ENCODE measurements at regions not wholly inside any gene's neighbourhood (a gene's known extent, or its start where the extent isn't known, plus 50 kb on each side); places are given as distances from the start of the nearest gene placed in this dataset.

DNA sequence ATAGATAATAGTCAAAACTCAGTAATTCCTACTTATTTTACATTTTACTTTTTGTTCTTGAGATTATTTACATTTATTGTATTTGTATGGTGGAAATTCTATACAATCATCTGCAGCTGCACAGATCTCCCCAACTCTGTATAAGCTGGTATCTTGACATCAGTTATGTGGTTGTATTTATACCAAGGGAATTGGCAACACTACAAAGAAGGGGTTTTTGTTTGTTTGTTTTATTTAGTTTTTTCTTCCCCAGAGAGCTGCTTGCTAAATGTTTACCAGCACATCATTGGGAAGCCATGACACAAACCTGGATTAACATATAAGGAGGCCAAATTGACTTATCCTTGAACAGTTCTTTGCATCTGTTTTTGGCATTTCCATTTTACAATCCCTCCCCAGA, 389.2 kb upstream of the KCNMB2 start:
- H3K4me1 ChIP-seq (ENCODE audit: control insufficient read depth, insufficient read depth, low read length, poor library complexity, severe bottlenecking) = no peaks in the 10 kb centered on the region
- no peaks in the 10 kb centered on the region for H3K9me3 ChIP-seq (ENCODE audit: control insufficient read depth, low read length)
- no peaks in the 10 kb centered on the region for H3K36me3 ChIP-seq (ENCODE audit: control insufficient read depth, insufficient read depth, low read length)
- H3K27ac ChIP-seq (ENCODE audit: insufficient read depth, low read length, poor library complexity, severe bottlenecking) = no peak overlapping the region
- no peak for DNase-seq
- no peak overlapping the region for H3K4me3 ChIP-seq (ENCODE audit: insufficient read depth, low read depth, low read length, poor library complexity, severe bottlenecking)
- no peaks in the 10 kb centered on the region for H3K27me3 ChIP-seq (replicated peaks; ENCODE audit: control insufficient read depth, insufficient read depth, low read length, poor library complexity, severe bottlenecking)

DNA sequence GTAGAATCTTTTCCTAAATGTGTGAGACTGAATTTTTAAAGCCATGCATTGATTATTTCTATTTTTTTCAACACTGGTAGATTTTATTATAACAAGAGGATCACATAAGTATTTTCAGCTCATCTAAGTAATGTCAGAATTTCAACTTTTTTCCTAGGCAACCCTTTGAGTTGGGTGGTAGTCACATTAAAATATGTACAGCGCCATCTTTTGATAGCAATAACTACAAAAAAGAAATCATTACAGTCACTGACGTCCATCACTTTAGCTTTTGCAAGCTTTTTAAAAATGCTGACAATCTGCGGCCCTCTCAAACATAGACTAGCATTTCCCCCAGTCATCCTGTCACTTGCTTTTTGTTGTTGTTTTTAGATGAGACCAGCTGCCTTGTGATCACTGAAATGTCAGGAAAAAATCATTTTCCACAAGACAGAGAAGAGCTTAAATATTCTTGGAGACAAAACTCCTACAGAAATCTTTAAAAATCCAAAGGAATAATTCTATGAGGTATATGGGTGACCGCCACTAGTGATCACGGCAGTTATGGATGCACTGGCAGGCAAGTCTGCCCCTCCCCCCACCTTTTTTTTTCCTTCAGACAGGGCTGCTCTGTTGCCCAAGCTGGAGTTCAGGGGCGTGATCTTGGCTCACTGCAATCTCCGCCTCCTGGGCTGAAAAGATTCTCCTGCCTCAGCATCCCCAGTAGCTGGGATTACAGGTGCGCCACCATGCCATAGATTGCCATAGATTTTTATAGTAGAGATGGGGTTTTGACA, 384.0 kb upstream of the KCNMB2 start:
- no peak for DNase-seq
- no peaks in the 10 kb centered on the region for H3K9me3 ChIP-seq (ENCODE audit: control insufficient read depth, low read length)
- no peak overlapping the region for H3K4me3 ChIP-seq (ENCODE audit: insufficient read depth, low read depth, low read length, poor library complexity, severe bottlenecking)
- H3K4me1 ChIP-seq (ENCODE audit: control insufficient read depth, insufficient read depth, low read length, poor library complexity, severe bottlenecking) = no peaks in the 10 kb centered on the region
- no peaks in the 10 kb centered on the region for H3K36me3 ChIP-seq (ENCODE audit: control insufficient read depth, insufficient read depth, low read length)
- H3K27me3 ChIP-seq (replicated peaks; ENCODE audit: control insufficient read depth, insufficient read depth, low read length, poor library complexity, severe bottlenecking) = no peaks in the 10 kb centered on the region
- no peak overlapping the region for H3K27ac ChIP-seq (ENCODE audit: insufficient read depth, low read length, poor library complexity, severe bottlenecking)

DNA sequence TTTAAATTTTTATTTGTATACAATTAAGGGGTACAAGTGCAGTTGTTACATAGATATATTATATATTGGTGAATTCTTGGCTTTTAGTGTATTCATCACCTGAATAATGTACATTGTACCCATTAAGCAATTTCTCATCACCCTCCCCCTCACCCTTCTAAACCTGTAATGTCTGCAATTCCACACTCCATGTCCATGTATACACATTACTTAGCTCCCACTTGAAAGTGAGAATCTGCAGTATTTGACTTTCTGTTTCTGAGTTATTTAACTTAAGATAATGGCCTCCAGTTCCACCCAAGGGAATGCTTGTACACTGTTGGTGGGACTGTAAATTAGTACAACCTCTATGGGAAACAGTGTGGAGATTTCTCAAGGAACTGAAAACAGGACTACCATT, 383.2 kb upstream of the KCNMB2 start:
- Histone ChIP-seq H3K9me3 (ENCODE audit: control insufficient read depth, low read length) (no peaks in the 10 kb centered on the region), H3K27me3 (replicated peaks; ENCODE audit: control insufficient read depth, insufficient read depth, low read length, poor library complexity, severe bottlenecking) (no peaks in the 10 kb centered on the region), H3K27ac (ENCODE audit: insufficient read depth, low read length, poor library complexity, severe bottlenecking) (no peak overlapping the region), H3K36me3 (ENCODE audit: control insufficient read depth, insufficient read depth, low read length) (no peaks in the 10 kb centered on the region), H3K4me3 (ENCODE audit: insufficient read depth, low read depth, low read length, poor library complexity, severe bottlenecking) (no peak overlapping the region), H3K4me1 (ENCODE audit: control insufficient read depth, insufficient read depth, low read length, poor library complexity, severe bottlenecking) (no peaks in the 10 kb centered on the region)
- no peak for DNase-seq

DNA sequence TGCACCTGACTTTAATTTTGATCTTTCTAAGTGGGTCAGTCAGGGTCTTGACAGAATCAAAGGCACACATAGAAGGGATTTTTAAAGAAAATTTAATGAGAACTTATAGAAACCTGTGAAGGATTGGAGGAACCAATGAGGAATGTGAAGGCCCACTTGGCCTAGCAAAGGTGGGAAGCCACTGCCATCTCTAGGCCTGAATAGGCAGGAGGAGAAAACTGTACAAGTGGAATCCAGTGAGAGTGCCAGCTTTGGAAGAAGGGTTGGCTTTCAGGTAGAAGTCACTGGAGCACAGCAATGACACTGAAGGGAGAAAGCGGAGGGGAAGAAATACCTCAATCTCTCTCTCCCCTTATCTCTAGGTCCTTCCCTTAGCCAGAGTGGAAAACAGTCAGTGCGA, 380.7 kb upstream of the KCNMB2 start:
- no peak overlapping the region for H3K4me3 ChIP-seq (ENCODE audit: insufficient read depth, low read depth, low read length, poor library complexity, severe bottlenecking)
- H3K27me3 ChIP-seq (replicated peaks; ENCODE audit: control insufficient read depth, insufficient read depth, low read length, poor library complexity, severe bottlenecking) = no peaks in the 10 kb centered on the region
- H3K4me1 ChIP-seq (ENCODE audit: control insufficient read depth, insufficient read depth, low read length, poor library complexity, severe bottlenecking) = no peaks in the 10 kb centered on the region
- no peak for DNase-seq
- no peak overlapping the region for H3K27ac ChIP-seq (ENCODE audit: insufficient read depth, low read length, poor library complexity, severe bottlenecking)
- no peaks in the 10 kb centered on the region for H3K9me3 ChIP-seq (ENCODE audit: control insufficient read depth, low read length)
- H3K36me3 ChIP-seq (ENCODE audit: control insufficient read depth, insufficient read depth, low read length) = no peaks in the 10 kb centered on the region

DNA sequence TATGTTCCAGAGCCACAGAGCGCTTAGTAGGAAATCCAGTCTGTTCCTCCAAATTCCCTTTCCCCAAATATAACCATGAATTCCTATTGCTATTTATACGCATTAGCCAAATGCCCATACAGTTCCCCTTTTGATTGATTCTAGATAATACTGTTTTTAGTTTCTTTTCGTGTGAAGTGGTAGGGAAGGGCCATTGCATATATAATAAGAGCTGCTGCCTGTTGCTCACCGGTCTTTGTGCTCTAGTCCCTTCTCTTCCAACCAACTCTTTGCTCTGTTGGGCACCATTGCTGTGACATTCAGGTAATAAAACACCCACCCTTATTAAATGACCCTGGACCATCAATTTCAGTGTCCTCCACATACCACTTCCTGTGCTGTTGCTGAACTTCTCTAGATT, 379.9 kb upstream of the KCNMB2 start:
- Histone ChIP-seq H3K36me3 (ENCODE audit: control insufficient read depth, insufficient read depth, low read length) (no peaks in the 10 kb centered on the region), H3K27me3 (replicated peaks; ENCODE audit: control insufficient read depth, insufficient read depth, low read length, poor library complexity, severe bottlenecking) (no peaks in the 10 kb centered on the region), H3K9me3 (ENCODE audit: control insufficient read depth, low read length) (no peaks in the 10 kb centered on the region), H3K27ac (ENCODE audit: insufficient read depth, low read length, poor library complexity, severe bottlenecking) (no peak overlapping the region), H3K4me1 (ENCODE audit: control insufficient read depth, insufficient read depth, low read length, poor library complexity, severe bottlenecking) (no peaks in the 10 kb centered on the region), H3K4me3 (ENCODE audit: insufficient read depth, low read depth, low read length, poor library complexity, severe bottlenecking) (no peak overlapping the region)
- no peak for DNase-seq

DNA sequence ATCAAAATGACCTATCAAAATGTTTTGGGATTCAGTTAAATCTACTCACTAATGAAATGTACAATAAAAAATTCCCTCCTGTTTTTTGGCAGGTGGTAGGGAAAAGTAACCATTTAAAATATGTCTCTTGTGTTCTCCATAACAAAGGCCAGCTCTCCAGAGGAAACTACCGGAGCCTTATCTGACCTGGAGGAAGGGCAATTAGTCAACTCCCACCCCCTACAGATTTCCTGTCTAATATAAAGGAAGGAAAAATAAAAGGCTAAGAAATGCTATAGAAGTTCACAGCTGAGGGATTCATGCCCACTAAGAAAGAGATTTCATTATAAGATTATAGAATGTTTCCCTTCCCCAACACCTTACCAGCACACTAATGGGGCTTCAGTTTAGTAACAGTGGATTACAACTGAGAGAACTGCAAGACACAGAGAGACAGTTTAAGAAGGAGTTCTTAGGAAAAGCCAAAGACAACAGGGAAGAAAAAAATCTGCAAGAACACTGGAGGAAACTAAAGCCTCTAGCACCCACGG, 376.5 kb upstream of the KCNMB2 start:
- no peaks in the 10 kb centered on the region for H3K27me3 ChIP-seq (replicated peaks; ENCODE audit: control insufficient read depth, insufficient read depth, low read length, poor library complexity, severe bottlenecking)
- no peak overlapping the region for H3K27ac ChIP-seq (ENCODE audit: insufficient read depth, low read length, poor library complexity, severe bottlenecking)
- H3K4me1 ChIP-seq (ENCODE audit: control insufficient read depth, insufficient read depth, low read length, poor library complexity, severe bottlenecking) = no peaks in the 10 kb centered on the region
- no peaks in the 10 kb centered on the region for H3K9me3 ChIP-seq (ENCODE audit: control insufficient read depth, low read length)
- H3K4me3 ChIP-seq (ENCODE audit: insufficient read depth, low read depth, low read length, poor library complexity, severe bottlenecking) = no peak overlapping the region
- DNase-seq = no peak
- H3K36me3 ChIP-seq (ENCODE audit: control insufficient read depth, insufficient read depth, low read length) = no peaks in the 10 kb centered on the region

DNA sequence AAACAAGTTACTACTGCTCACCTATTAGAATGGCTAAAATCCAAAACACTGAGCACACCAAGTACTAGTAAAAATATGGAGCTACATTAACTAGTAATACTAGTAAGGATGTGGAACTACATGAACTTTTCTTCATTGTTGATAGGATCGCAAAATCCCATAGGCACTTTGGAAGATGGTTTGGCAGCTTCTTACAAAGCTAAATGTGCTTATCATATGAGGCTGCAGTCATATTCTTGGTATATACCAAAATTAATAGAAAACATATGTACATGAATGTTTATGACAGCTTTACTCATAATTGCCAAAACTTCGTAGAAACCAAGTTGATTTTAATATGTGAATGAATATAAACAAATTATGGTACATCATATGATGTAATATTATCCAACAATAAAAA, 366.8 kb upstream of the KCNMB2 start:
- H3K27ac ChIP-seq (ENCODE audit: insufficient read depth, low read length, poor library complexity, severe bottlenecking) = no peak overlapping the region
- DNase-seq = no peak
- H3K27me3 ChIP-seq (replicated peaks; ENCODE audit: control insufficient read depth, insufficient read depth, low read length, poor library complexity, severe bottlenecking) = no peaks in the 10 kb centered on the region
- H3K9me3 ChIP-seq (ENCODE audit: control insufficient read depth, low read length) = no peaks in the 10 kb centered on the region
- H3K4me3 ChIP-seq (ENCODE audit: insufficient read depth, low read depth, low read length, poor library complexity, severe bottlenecking) = no peak overlapping the region
- H3K36me3 ChIP-seq (ENCODE audit: control insufficient read depth, insufficient read depth, low read length) = no peaks in the 10 kb centered on the region
- no peaks in the 10 kb centered on the region for H3K4me1 ChIP-seq (ENCODE audit: control insufficient read depth, insufficient read depth, low read length, poor library complexity, severe bottlenecking)

DNA sequence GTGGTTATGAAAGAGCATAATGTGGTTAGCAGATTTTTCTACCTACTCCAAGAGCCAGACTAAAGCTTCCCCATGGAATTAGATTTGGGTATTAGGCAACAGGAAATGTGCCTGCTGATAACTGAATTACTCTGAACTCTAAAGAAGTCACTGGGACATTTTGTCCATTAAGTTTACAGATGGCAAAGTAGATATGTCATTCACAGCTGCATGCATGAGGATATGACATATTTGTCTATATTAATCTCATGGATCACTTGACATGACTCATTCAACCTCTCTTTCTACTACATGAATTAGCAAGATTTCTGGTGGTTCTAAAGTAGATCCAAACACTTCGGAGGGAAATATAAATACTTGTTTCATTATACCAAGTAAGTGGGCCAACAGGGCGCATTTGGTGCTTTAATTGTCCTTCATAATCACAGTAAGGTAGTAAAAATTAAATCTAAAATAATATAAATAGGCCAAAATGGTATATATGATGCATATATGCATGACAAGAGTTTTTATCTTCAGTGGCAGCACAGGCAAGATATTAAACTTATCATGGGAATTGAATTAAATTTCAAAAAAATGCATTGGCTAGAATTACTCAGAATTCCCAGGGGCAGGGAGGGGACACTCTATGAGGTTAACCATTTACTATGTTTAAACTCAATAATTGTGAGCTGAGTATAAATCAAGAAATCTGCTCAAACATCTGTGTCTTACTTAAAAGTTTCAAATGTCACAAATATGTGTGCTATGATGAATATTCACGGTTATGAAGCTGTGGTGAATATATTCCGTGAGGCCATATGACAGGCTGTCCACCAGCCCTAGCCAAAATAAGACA, 365.3 kb upstream of the KCNMB2 start:
- Histone ChIP-seq H3K9me3 (ENCODE audit: control insufficient read depth, low read length) (no peaks in the 10 kb centered on the region), H3K36me3 (ENCODE audit: control insufficient read depth, insufficient read depth, low read length) (no peaks in the 10 kb centered on the region), H3K27ac (ENCODE audit: insufficient read depth, low read length, poor library complexity, severe bottlenecking) (no peak overlapping the region), H3K4me1 (ENCODE audit: control insufficient read depth, insufficient read depth, low read length, poor library complexity, severe bottlenecking) (no peaks in the 10 kb centered on the region), H3K27me3 (replicated peaks; ENCODE audit: control insufficient read depth, insufficient read depth, low read length, poor library complexity, severe bottlenecking) (no peaks in the 10 kb centered on the region), H3K4me3 (ENCODE audit: insufficient read depth, low read depth, low read length, poor library complexity, severe bottlenecking) (no peak overlapping the region)
- no peak for DNase-seq

DNA sequence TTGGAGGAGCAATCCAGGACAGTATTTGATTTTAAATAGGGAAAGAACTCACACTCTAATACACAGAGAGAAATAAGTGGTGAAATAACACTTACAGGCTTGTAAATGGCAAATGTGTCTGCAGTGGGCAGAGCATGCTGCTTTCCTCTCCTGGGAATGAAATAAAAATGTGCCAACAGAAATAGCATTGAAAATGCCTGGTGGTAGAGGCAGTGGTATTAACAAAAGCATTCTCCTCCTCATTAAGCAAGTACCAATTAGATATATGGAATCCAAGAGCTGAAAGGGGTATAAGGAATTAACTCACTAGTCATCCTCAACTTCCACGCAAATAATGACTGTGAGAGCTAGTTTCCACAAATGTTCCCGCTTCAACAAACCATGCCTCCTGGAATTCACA, 364.1 kb upstream of the KCNMB2 start:
- Histone ChIP-seq H3K27ac (ENCODE audit: insufficient read depth, low read length, poor library complexity, severe bottlenecking) (no peak overlapping the region), H3K27me3 (replicated peaks; ENCODE audit: control insufficient read depth, insufficient read depth, low read length, poor library complexity, severe bottlenecking) (no peaks in the 10 kb centered on the region), H3K4me1 (ENCODE audit: control insufficient read depth, insufficient read depth, low read length, poor library complexity, severe bottlenecking) (no peaks in the 10 kb centered on the region), H3K9me3 (ENCODE audit: control insufficient read depth, low read length) (no peaks in the 10 kb centered on the region), H3K36me3 (ENCODE audit: control insufficient read depth, insufficient read depth, low read length) (no peaks in the 10 kb centered on the region), H3K4me3 (ENCODE audit: insufficient read depth, low read depth, low read length, poor library complexity, severe bottlenecking) (no peak overlapping the region)
- DNase-seq = no peak
